DMS153 (cell line): ENCODE measurements at regions not wholly inside any gene's neighbourhood (a gene's known extent, or its start where the extent isn't known, plus 50 kb on each side); places are given as distances from the start of the nearest gene placed in this dataset.
"Not testable (repeated sequence)": the region's sequence is repeated elsewhere in the genome, so short reads cannot be mapped to it uniquely, and the experiment has no call there.

ENCODE experiments used
- DNase-seq: peaks from one replicate; lab custom pipeline; 2025; lab: John Stamatoyannopoulos, UW

GRCh38 chr3:39655718-39656117 lies 153.7 kb upstream of the MYRIP start:
- not testable (repeated sequence) for DNase-seq

- DNase-seq: no peak
Observed at GRCh38 chr3:39657075-39657474, 152.3 kb upstream of the MYRIP start.

- DNase-seq: no peak
Observed at GRCh38 chr3:39657775-39658174, 151.6 kb upstream of the MYRIP start.

- no peak for DNase-seq
Observed at GRCh38 chr3:39664931-39665330, 144.5 kb upstream of the MYRIP start.

GRCh38 chr3:39665441-39665840 lies 144.0 kb upstream of the MYRIP start:
- DNase-seq: no peak

- DNase-seq: peak; percentile 5
Observed at GRCh38 chr3:39668420-39668819, 141.0 kb upstream of the MYRIP start.

GRCh38 chr3:39671116-39671515 lies 138.3 kb upstream of the MYRIP start:
- DNase-seq: no peak

- no peak for DNase-seq
Observed at GRCh38 chr3:39671600-39671999, 137.8 kb upstream of the MYRIP start.

- DNase-seq: no peak
Observed at GRCh38 chr3:39705351-39705900, 104.0 kb upstream of the MYRIP start.

GRCh38 chr3:39707314-39707909 lies 102.0 kb upstream of the MYRIP start:
- DNase-seq: no peak

GRCh38 chr3:39712413-39713048 lies 96.9 kb upstream of the MYRIP start:
- DNase-seq: no peak

GRCh38 chr3:39713341-39713740 lies 96.1 kb upstream of the MYRIP start:
- not testable (repeated sequence) for DNase-seq

GRCh38 chr3:39716849-39717248 lies 92.6 kb upstream of the MYRIP start:
- DNase-seq: no peak

- DNase-seq: no peak
Observed at GRCh38 chr3:39718674-39719595, 90.5 kb upstream of the MYRIP start.

- DNase-seq: no peak
Observed at GRCh38 chr3:39721076-39721475, 88.3 kb upstream of the MYRIP start.

- DNase-seq: no peak
Observed at GRCh38 chr3:39724233-39724846, 85.1 kb upstream of the MYRIP start.

GRCh38 chr3:39725321-39725720 lies 84.1 kb upstream of the MYRIP start:
- no peak for DNase-seq

- no peak for DNase-seq
Observed at GRCh38 chr3:39727415-39727814, 82.0 kb upstream of the MYRIP start.

- no peak for DNase-seq
Observed at GRCh38 chr3:39733804-39734203, 75.6 kb upstream of the MYRIP start.

- not testable (repeated sequence) for DNase-seq
Observed at GRCh38 chr3:39739658-39740057, 69.8 kb upstream of the MYRIP start.

- DNase-seq: no peak
Observed at GRCh38 chr3:39744746-39745145, 64.7 kb upstream of the MYRIP start.

- peak; percentile 42 for DNase-seq
Observed at GRCh38 chr3:39748002-39748401, 61.4 kb upstream of the MYRIP start.
